Endothelial cell of umbilical vein (primary cell): ENCODE measurements at regions not wholly inside any gene's neighbourhood (a gene's known extent, or its start where the extent isn't known, plus 50 kb on each side); places are given as distances from the start of the nearest gene placed in this dataset.

Source experiments
- BruUV-seq: library from RNA; stranded (reverse); fragments of 400-500 nt; replicated peaks from 2 replicates; lab custom pipeline; 2021; lab: Mats Ljungman, UMichigan
- CTCF ChIA-PET: fragments of 300-600, 350-600 bp; sonication (Branson Sonifier 250); formaldehyde crosslinking; loops from one replicate; lab custom pipeline; 2021; ENCODE audit warnings: antibody characterized with exemption, inconsistent platforms; lab: Charles Lee
- POLR2A ChIA-PET: fragments of 300-600, 350-600 bp; sonication (Branson Sonifier 250); formaldehyde crosslinking; loops from one replicate; lab custom pipeline; 2021; ENCODE audit warnings: antibody characterized with exemption, inconsistent platforms; lab: Charles Lee
- DNase-seq: peaks from one replicate; pipeline ENCODE4 v3.0.0-alpha.2; 2011; ENCODE audit warnings: low read depth, low spot score
- FAIRE-seq: peaks from 2 replicates; lab custom pipeline; 2011; peaks lifted over from hg19 to GRCh38; lab: Jason Lieb, UNC
- H2AFZ ChIP-seq: 2 replicates; pipeline ENCODE4 v1.6.0; 2012; ENCODE audit warnings: low read depth, low read length, control low read depth, inconsistent platforms
- H3K27ac ChIP-seq: 2 replicates; pipeline ENCODE4 v1.5.1; 2011; ENCODE audit warnings: low read depth, mild to moderate bottlenecking, control low read depth, low read length, moderate library complexity; ENCODE audit not compliant: insufficient read depth
- H3K27me3 ChIP-seq, 2 experiments: 2 replicates each; pipeline versions ENCODE4 v1.6.0 to v1.6.1; 2011; ENCODE audit warnings: low read length in 2 of 2, mixed read lengths in 1 of 2; ENCODE audit not compliant: control insufficient read depth in 2 of 2, insufficient read depth in 2 of 2
- H3K36me3 ChIP-seq, 2 experiments: 2 replicates in 1 of 2; 3 replicates in 1 of 2; pipeline ENCODE4 v1.5.1; 2011; ENCODE audit warnings: low read length in 2 of 2, mild to moderate bottlenecking in 1 of 2, moderate library complexity in 1 of 2; ENCODE audit not compliant: control insufficient read depth in 2 of 2, insufficient read depth in 2 of 2; ENCODE audit errors: extremely low read depth in 1 of 2
- H3K4me1 ChIP-seq: 3 replicates; pipeline ENCODE4 v1.5.1; 2011; ENCODE audit warnings: mild to moderate bottlenecking, low read length; ENCODE audit not compliant: control insufficient read depth, insufficient read depth; ENCODE audit errors: extremely low read depth
- H3K4me2 ChIP-seq: 2 replicates; pipeline ENCODE4 v1.6.1; 2011; ENCODE audit warnings: low read length, control low read depth, mixed read lengths; ENCODE audit not compliant: insufficient read depth
- H3K4me3 ChIP-seq, 3 experiments: fragments of 200-600 bp in 1 of 3; sonication (generic), shearing (Covaris generic) in 1 of 3; replicated peaks in 1 of 3; 2 replicates each; pipeline ENCODE4 v1.5.1; 2011 to 2016; ENCODE audit warnings: control low read depth in 3 of 3, low read length in 3 of 3, mild to moderate bottlenecking in 2 of 3, inconsistent platforms in 1 of 3, low read depth in 1 of 3, moderate library complexity in 1 of 3; ENCODE audit not compliant: insufficient read depth in 1 of 3
- H3K79me2 ChIP-seq: 2 replicates; pipeline ENCODE4 v1.6.0; 2012; ENCODE audit warnings: low read length, inconsistent platforms; ENCODE audit not compliant: control insufficient read depth, insufficient read depth
- H3K9ac ChIP-seq: replicated peaks from 2 replicates; pipeline ENCODE3; 2011; ENCODE audit warnings: low read length, control low read depth; ENCODE audit not compliant: insufficient read depth; ENCODE audit errors: extremely low read depth
- H3K9me1 ChIP-seq: replicated peaks from 3 replicates; pipeline ENCODE4 v1.6.0; 2011; ENCODE audit warnings: mild to moderate bottlenecking, low read length; ENCODE audit not compliant: control insufficient read depth, insufficient read depth; ENCODE audit errors: extremely low read depth
- H3K9me3 ChIP-seq: replicated peaks from 2 replicates; pipeline ENCODE4 v1.5.1; 2012; ENCODE audit warnings: low read length, inconsistent platforms; ENCODE audit not compliant: control insufficient read depth, insufficient read depth
- H4K20me1 ChIP-seq: replicated peaks from 2 replicates; pipeline ENCODE3; 2011; ENCODE audit warnings: mild to moderate bottlenecking, low read length; ENCODE audit not compliant: control insufficient read depth, insufficient read depth; ENCODE audit errors: extremely low read depth
- CTCF ChIP-seq, 2 donors: IDR thresholded peaks; 1 replicate in 1 of 2; 2 replicates in 1 of 2; pipeline ENCODE4 v1.5.1; 2011; ENCODE audit warnings: low read length in 2 of 2, mild to moderate bottlenecking in 2 of 2, moderate library complexity in 2 of 2, control low read depth in 1 of 2, inconsistent platforms in 1 of 2, low read depth in 1 of 2; ENCODE audit not compliant: insufficient read depth in 1 of 2; ENCODE audit errors: extremely low read depth in 1 of 2
- EZH2 ChIP-seq: IDR thresholded peaks from 2 replicates; pipeline ENCODE4 v1.6.1; 2012; ENCODE audit warnings: borderline replicate concordance, low read depth, mild to moderate bottlenecking, moderate library complexity, low read length, inconsistent platforms; ENCODE audit not compliant: severe bottlenecking
- FOS ChIP-seq: IDR thresholded peaks from 2 replicates; pipeline ENCODE4 v1.6.1; 2011; ENCODE audit warnings: mild to moderate bottlenecking, low read length, moderate library complexity, borderline replicate concordance; ENCODE audit not compliant: insufficient read depth
- GATA2 ChIP-seq: IDR thresholded peaks from 2 replicates; pipeline ENCODE4 v1.7.0; 2011; ENCODE audit warnings: low read depth, mild to moderate bottlenecking, moderate library complexity, mixed read lengths, low read length; ENCODE audit not compliant: insufficient read length, insufficient read depth
- JUN ChIP-seq: IDR thresholded peaks from 2 replicates; pipeline ENCODE4 v1.6.1; 2011; ENCODE audit warnings: borderline replicate concordance, low read depth; ENCODE audit not compliant: insufficient read length, insufficient read depth
- MYC ChIP-seq: IDR thresholded peaks from one replicate; pipeline ENCODE4 v1.6.1; 2011; ENCODE audit warnings: mild to moderate bottlenecking, low read depth, low read length
- POLR2A ChIP-seq: IDR thresholded peaks from 2 replicates; pipeline ENCODE4 v1.6.1; 2012; ENCODE audit warnings: low read depth, mild to moderate bottlenecking, control low read depth, low read length
- dilution Hi-C: fragments of 300-500 bp; cut with MboI; formaldehyde crosslinking; loops from one replicate; pipeline ENCODE4 v1.15.0; 2019; ENCODE audit warnings: low sequenced_read_pairs; ENCODE audit not compliant: extremely low pct_ligation_motif_present
- intact Hi-C: fragments of 100-400 bp; cut with micrococcal nuclease; formaldehyde crosslinking; loops from one replicate; pipeline ENCODE4 v1.10.0; 2022
- TF ChIP-seq, protein P1 (sequence below): IDR thresholded peaks from 2 replicates; pipeline ENCODE4 v1.6.1; 2011; ENCODE audit not compliant: insufficient read depth, insufficient read length

DNA sequence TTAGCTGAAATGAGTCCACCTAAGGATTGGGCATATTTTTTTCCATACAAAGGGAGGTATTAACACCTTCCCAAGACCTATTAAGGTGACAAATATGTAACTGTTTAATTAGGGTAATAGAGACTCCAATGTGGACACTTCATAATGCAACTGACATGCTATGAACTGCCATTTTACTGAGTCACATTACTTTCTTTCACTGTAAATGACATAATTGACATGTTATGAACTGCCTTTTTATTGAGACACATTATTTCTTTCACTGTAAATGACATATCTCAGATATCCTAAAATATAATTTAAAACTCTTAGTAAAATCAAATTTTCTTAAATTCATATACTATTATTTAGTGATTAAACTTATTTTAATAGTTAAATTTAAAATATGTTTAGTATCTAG, 528.8 kb upstream of the PCDH15 start:
- no peaks in the 10 kb centered on the region for H3K27me3 ChIP-seq
- BruUV-seq = no TSS peak
- no peaks in the 10 kb centered on the region for H4K20me1 ChIP-seq
- CTCF ChIA-PET = no interaction called here
- H2AFZ ChIP-seq = no peak overlapping the region
- H3K9ac ChIP-seq = no peak overlapping the region
- no peaks in the 10 kb centered on the region for H3K9me3 ChIP-seq
- no peak overlapping the region for H3K27ac ChIP-seq
- no peak for TF ChIP-seq EZH2
- TF ChIP-seq, protein P1, sequence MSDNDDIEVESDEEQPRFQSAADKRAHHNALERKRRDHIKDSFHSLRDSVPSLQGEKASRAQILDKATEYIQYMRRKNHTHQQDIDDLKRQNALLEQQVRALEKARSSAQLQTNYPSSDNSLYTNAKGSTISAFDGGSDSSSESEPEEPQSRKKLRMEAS = no peak
- no peak for TF ChIP-seq GATA2
- TF ChIP-seq CTCF (IDR thresholded peaks at IDR 0.05; ENCODE audit: extremely low read depth in 1 of 2, insufficient read depth in 1 of 2, low read depth in 1 of 2, low read length in 2 of 2) = no peak
- no peak for TF ChIP-seq FOS
- TF ChIP-seq MYC = no peak
- TF ChIP-seq JUN = no peak
- no peak for TF ChIP-seq POLR2A
- intact Hi-C loops (no loop called here), dilution Hi-C loops (no loop called here)
- no peak overlapping the region for H3K4me3 ChIP-seq
- DNase-seq = no peak
- H3K36me3 ChIP-seq = no peaks in the 10 kb centered on the region
- no peaks in the 10 kb centered on the region for H3K79me2 ChIP-seq
- H3K9me1 ChIP-seq = no peaks in the 10 kb centered on the region
- H3K4me2 ChIP-seq = no peak overlapping the region
- POLR2A ChIA-PET = no interaction called here
- no peaks in the 10 kb centered on the region for H3K4me1 ChIP-seq
- FAIRE-seq = no peak
